HepG2 (cell line): ENCODE measurements at regions not wholly inside any gene's neighbourhood (a gene's known extent, or its start where the extent isn't known, plus 50 kb on each side); places are given as distances from the start of the nearest gene placed in this dataset.

Experiments used
- ATAC-seq: fragments of 200-7000 bp; cut with Tn5 transposase; 3 replicates; pipeline ENCODE4 v1.9.1; 2020; ENCODE audit warnings: mild to moderate bottlenecking, moderate library complexity
- BruUV-seq: library from RNA; stranded (reverse); fragments of 400-500 nt; replicated peaks from 2 replicates; lab custom pipeline; 2021; lab: Mats Ljungman, UMichigan
- CTCF ChIA-PET: fragments of 300-600 bp; formaldehyde crosslinking; extraction: SDS; loops from one replicate; lab custom pipeline; 2021; ENCODE audit warnings: low total read pairs, inconsistent platforms, low intra/inter-chr PET ratio; lab: Yijun Ruan, JAX
- POLR2A ChIA-PET: fragments of 350-600 bp; sonication (Branson Sonifier 250); formaldehyde crosslinking; loops from one replicate; lab custom pipeline; 2020; ENCODE audit warnings: antibody characterized with exemption, inconsistent platforms; lab: Yijun Ruan, JAX
- DNase-seq: peaks from one replicate; pipeline ENCODE4 v3.0.0-alpha.2; 2015; ENCODE audit warnings: low spot score
- FAIRE-seq: peaks from 3 replicates; lab custom pipeline; 2011; peaks lifted over from hg19 to GRCh38; lab: Jason Lieb, UNC
- H2AFZ ChIP-seq: one replicate; pipeline ENCODE4 v1.6.1; 2011; ENCODE audit warnings: low read length, inconsistent platforms
- H3K27ac ChIP-seq: fragments of 300-600 bp; 3 replicates; pipeline ENCODE4 v1.8.0; 2011; ENCODE audit warnings: mixed run types, mild to moderate bottlenecking, mixed read lengths, low read length, inconsistent platforms; ENCODE audit not compliant: insufficient read depth; ENCODE audit errors: extremely low read length
- H3K27me3 ChIP-seq, 2 experiments: fragments of 200-600 bp in 1 of 2; 2 replicates in 1 of 2; 3 replicates in 1 of 2; pipeline versions ENCODE4 v1.6.0 to v1.8.0; 2011; ENCODE audit warnings: low read length in 2 of 2, mild to moderate bottlenecking in 2 of 2, moderate library complexity in 2 of 2, inconsistent platforms in 1 of 2; ENCODE audit not compliant: insufficient read depth in 2 of 2, control insufficient read depth in 1 of 2
- H3K36me3 ChIP-seq, 2 experiments: fragments of 200-600 bp in 1 of 2; replicated peaks in 1 of 2; 2 replicates in 1 of 2; 3 replicates in 1 of 2; pipeline versions ENCODE4 v1.5.1 to v1.8.0; 2011; ENCODE audit warnings: low read length in 2 of 2, inconsistent platforms in 1 of 2; ENCODE audit not compliant: insufficient read depth in 2 of 2, control insufficient read depth in 1 of 2
- H3K4me1 ChIP-seq: 2 replicates; pipeline ENCODE4 v1.5.1; 2012; ENCODE audit warnings: low read length, inconsistent platforms; ENCODE audit not compliant: insufficient read depth
- H3K4me2 ChIP-seq: 2 replicates; pipeline ENCODE4 v1.6.0; 2011; ENCODE audit warnings: low read depth, low read length, inconsistent platforms
- H3K4me3 ChIP-seq, 3 experiments: fragments of 200-600 bp in 1 of 3; sonication (generic), shearing (Covaris generic) in 1 of 3; replicated peaks in 1 of 3; 2 replicates each; pipeline ENCODE4 v1.5.1; 2011 to 2016; ENCODE audit warnings: low read length in 3 of 3, inconsistent platforms in 2 of 3, low read depth in 2 of 3, mild to moderate bottlenecking in 2 of 3, control low read depth in 1 of 3, mixed read lengths in 1 of 3; ENCODE audit not compliant: insufficient read depth in 1 of 3
- H3K79me2 ChIP-seq: one replicate; pipeline ENCODE4 v1.6.1; 2011; ENCODE audit warnings: low read length, inconsistent platforms; ENCODE audit not compliant: insufficient read depth
- H3K9ac ChIP-seq: 2 replicates; pipeline ENCODE4 v1.6.0; 2011; ENCODE audit warnings: mild to moderate bottlenecking, low read depth, low read length, inconsistent platforms; ENCODE audit not compliant: insufficient read depth
- H3K9me3 ChIP-seq: 2 replicates; pipeline ENCODE4 v1.5.1; 2012; ENCODE audit warnings: mild to moderate bottlenecking, low read length
- H4K20me1 ChIP-seq: 2 replicates; pipeline ENCODE4 v1.6.0; 2011; ENCODE audit warnings: inconsistent platforms, mild to moderate bottlenecking, low read length, moderate library complexity; ENCODE audit not compliant: insufficient read depth
- ATF7 ChIP-seq, 2 experiments: fragments of 450-650 bp in 1 of 2; sonication (generic) in 1 of 2; formaldehyde crosslinking in 1 of 2; IDR thresholded peaks; 2 replicates each; pipeline versions ENCODE4 v1.4.0 to v1.6.1; 2016 to 2020; ENCODE audit warnings: antibody characterized with exemption in 1 of 2, mild to moderate bottlenecking in 1 of 2, missing genetic modification reagents in 1 of 2
- NFE2L2 ChIP-seq: fragments of 150-350 bp; IDR thresholded peaks from 2 replicates; pipeline ENCODE4 v1.6.1; 2014; ENCODE audit warnings: low read length
- RARG ChIP-seq: sonication (generic); formaldehyde crosslinking; IDR thresholded peaks from 2 replicates; pipeline ENCODE4 v1.4.0; 2020; ENCODE audit warnings: low read depth, mild to moderate bottlenecking, missing genetic modification reagents
- ZNF484 ChIP-seq: sonication (generic); formaldehyde crosslinking; IDR thresholded peaks from 2 replicates; pipeline ENCODE4 v1.5.1; 2020; ENCODE audit warnings: mild to moderate bottlenecking, low read depth, missing genetic modification reagents, borderline replicate concordance
- WGBS: methylation state at CpG from one replicate; pipeline ENCODE4 v1.1.6; 2017; ENCODE audit warnings: low lambda C conversion rate; 5-methylcytosine and 5-hydroxymethylcytosine counted together
- in situ Hi-C: cut with HindIII; loops from 2 replicates; pipeline ENCODE4 v1.10.0; 2017; ENCODE audit warnings: low pct_unique_long_range_greater_than_20kb; ENCODE audit not compliant: extremely low pct_ligation_motif_present
- intact Hi-C: fragments of 100-400 bp; cut with micrococcal nuclease; formaldehyde crosslinking; loops from one replicate; pipeline ENCODE4 v1.10.0; 2022; ENCODE audit not compliant: unreplicated experiment

DNA sequence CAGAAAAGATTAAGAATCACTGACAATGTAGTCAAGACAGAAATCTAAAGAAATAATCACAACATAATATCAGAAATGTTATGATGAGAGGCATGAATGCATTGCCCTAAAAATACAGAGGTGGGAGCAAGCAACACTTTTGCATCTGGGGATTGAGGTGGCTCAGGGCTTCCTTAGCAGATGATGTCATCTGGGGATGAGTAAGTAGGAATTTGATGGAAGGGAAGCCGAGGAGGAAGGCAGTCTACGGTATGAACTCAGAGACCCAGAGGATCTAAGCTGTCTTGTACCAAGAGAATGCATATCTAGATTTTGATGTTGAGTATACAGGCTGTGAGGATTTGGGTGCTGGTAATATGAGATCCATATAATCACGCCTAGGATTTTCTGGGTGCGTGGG lies 193.0 kb upstream of the SNX19 start:
- Histone ChIP-seq H4K20me1 (no peaks in the 10 kb centered on the region), H2AFZ (no peak overlapping the region), H3K27ac (no peak overlapping the region), H3K27me3 (no peaks in the 10 kb centered on the region), H3K79me2 (no peaks in the 10 kb centered on the region), H3K4me1 (no peaks in the 10 kb centered on the region), H3K36me3 (no peaks in the 10 kb centered on the region), H3K4me3 (no peak overlapping the region), H3K9ac (no peak overlapping the region), H3K4me2 (no peak overlapping the region), H3K9me3 (peaks cover 9% of the 10 kb centered on the region)
- intact Hi-C loops = no loop called here
- ChIA-PET POLR2A (no interaction called here), CTCF (no interaction called here)
- DNase-seq (no peak), FAIRE-seq (no peak), ATAC-seq (no peak)
- no peak for TF ChIP-seq ZNF484 (CRISPR knock-in tag)
- peak; percentile 73 for TF ChIP-seq ATF7 (IDR thresholded peaks at IDR 0.05)
- TF ChIP-seq ATF7 (CRISPR knock-in tag; IDR thresholded peaks at IDR 0.05) = no peak
- BruUV-seq = no TSS peak
- in situ Hi-C loops = no loop called here
- 0% methylated on average over 4 of the region's 4 CpGs for WGBS

DNA sequence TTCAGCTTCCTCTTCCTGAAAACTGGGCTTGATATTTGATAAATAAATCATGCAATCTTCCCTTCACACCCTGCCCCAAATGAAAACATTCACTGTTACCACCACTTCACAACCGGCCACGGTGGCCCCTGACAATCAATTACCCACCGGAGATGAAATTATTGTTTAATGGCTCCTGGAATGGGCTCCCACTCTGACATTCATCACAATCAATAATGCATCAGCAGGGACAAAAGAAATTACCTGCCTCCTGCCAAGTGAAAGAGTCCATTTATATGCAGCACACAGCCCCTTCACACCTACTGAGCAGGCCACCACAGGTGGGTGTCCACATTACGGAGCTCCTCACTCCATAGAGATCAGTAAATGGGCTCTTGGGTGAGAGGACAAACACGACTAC lies 193.5 kb upstream of the SNX19 start:
- no peak for DNase-seq
- BruUV-seq = no TSS peak
- TF ChIP-seq RARG (CRISPR knock-in tag) (no peak), NFE2L2 (no peak)
- Histone ChIP-seq H3K36me3 (no peaks in the 10 kb centered on the region), H3K79me2 (no peaks in the 10 kb centered on the region), H3K4me2 (no peak overlapping the region), H3K4me3 (no peak overlapping the region), H4K20me1 (no peaks in the 10 kb centered on the region), H2AFZ (no peak overlapping the region), H3K4me1 (no peaks in the 10 kb centered on the region), H3K9me3 (peaks cover 9% of the 10 kb centered on the region), H3K9ac (no peak overlapping the region), H3K27me3 (no peaks in the 10 kb centered on the region), H3K27ac (no peak overlapping the region)
- intact Hi-C loops (no loop called here), in situ Hi-C loops (no loop called here)
- ChIA-PET CTCF (no interaction called here), POLR2A (no interaction called here)
- no peak for FAIRE-seq
- WGBS = 6% methylated on average over 5 of the region's 5 CpGs
- no peak for ATAC-seq
